ENCODE measurements at regions not wholly inside any gene's neighbourhood (a gene's known extent, or its start where the extent isn't known, plus 50 kb on each side); places are given as distances from the start of the nearest gene placed in this dataset.

DNA sequence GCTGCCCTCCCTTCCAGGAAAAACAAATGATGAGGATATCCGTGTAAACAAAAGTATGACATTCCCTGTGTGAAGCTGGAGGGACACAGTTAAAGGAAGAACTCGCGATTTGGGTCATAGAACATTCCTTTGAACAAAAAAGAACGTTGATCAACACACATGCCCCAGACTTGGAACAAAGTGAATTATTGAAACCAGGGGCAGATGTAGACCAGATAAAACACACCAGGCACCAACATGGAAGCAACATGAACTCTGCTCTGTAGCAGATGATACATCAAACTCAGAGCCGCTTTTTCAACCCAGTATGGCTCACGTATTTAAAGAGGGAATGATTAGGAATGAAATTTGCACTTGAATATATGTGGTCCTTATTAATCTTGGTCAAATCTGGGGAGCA is 206.5 kb downstream of the TMEM182 start:
- no peak for DNase-seq

DNA sequence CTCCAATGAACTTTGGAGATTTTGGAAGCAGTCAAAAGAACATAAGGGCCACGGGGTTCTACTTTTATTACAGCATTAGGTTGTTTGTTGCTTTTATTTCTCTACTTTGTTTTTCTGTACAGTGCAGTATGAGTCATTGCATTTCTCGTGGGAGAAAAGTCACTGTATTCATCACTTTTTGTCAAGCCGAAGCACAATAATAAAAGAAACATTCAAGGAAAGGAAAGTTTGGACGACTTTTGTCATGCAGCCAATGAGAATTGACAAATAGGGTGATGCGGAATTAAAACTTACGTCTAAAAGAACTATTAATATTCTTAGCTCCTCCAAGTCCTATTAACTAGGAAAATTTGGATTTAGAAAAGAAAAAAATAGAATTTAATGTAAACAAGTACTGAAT is 209.9 kb downstream of the TMEM182 start:
- DNase-seq = no peak

DNA sequence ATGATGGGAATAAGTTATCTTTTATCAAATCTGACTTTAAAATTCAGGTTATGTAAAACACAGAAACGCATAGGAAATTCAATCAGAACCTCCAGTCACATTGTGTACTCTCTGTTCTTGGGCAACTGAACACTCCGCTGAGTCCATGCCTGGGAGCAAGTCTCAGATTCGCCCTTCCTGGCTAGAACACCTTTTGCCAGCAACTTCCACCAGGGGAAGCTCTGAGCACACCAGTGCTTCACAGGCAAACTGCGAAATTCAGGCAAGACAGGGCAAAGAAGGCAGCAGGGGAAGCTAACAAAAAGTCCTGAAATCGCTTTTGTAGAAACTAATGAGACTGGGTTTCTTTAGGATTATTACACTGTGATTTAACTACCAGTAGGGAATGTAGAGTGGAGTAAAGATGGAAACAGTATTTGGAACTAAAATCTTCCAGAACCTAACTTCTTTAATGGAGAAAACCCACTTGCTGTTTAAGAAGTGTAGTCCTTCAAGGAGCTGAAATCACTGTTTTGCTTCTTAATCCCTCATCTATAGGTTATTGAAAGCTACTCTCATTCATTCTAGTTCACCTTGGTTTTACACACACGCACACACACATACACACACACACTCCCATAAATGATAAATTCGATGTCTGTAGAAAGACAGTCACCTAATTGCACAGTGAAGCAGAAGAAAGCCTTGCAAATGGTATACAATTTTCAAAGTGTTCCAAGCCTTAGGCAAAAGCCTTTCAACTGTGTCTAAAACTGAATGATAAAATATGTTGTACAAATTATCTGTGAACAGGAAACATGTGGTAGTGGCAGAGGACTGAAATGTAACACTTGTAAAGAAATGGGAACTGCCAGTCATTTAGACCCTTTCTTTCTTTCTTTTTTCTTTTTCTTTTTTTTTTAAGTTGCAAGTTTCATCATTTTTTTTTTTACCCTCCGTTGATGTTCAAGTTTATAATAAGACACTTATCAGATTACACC is 214.5 kb downstream of the TMEM182 start:
- peak; percentile 17 for DNase-seq

DNA sequence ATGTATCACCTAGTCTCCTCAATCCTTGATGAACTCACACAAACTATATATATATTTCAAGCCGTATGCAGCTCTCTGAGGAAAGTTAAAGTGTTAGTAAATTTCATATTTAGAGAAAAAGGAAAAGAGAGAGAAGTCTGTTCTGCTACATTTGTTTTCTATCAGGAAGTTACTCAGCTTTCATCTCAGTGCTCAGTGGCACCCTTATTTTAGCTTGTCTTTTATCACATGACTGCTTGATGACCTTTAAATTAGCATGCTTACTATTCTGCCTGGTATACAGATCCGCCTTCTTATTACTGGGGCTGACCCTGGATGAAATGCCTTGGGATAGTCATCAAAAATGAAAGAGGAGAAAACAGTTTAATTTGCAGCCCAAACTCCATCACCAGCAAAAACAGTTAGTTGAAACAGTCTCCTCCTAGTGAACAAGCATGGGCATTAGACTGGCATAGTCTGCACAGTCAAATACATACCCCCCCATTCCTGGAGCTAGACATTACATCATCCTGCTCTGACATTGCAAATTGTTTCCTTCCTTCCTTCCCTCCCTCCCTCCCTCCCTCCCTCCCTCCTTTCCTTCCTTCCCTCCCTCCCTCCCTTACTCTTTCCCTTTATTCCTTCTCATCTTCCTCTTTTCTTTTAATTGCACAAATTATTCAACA is 215.7 kb downstream of the TMEM182 start:
- DNase-seq = no peak

DNA sequence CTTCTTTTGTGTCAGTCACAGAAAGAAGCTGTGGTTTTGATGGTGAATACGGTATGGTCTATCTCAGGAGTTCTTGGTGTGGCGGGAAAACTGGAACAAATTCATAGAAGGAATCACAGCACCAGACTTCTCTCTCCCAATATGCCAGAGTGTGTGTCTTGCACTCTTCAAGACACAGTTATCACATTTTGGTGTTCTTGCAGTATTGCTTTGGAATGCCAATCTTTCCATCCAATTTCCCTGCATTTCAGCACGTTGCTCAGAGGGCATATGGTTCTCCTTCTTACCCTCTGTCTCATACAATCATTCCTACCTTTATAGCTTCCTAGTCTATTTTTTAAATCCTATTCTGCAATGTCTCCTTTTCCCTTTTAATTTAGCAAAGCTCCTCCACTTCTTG is 216.3 kb downstream of the TMEM182 start:
- DNase-seq = no peak

DNA sequence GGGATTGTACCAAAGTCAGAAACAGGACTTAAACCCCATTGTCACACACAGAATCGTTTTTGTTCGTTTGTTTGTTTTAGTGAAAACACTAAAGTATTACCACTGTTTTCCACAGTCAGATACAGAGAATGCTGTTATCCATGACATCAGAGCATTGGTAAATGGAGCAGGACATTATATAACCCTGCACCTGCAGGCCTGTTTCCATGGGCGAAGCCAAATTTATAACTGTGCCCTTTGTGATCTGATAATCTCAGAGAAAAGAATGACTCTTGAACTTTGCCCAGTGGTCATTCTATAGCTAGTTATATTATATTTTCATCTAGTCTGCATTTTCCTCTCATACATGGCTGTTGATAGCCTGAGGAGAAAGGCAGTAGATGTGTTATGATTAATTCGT is 217.6 kb downstream of the TMEM182 start:
- DNase-seq = no peak

DNA sequence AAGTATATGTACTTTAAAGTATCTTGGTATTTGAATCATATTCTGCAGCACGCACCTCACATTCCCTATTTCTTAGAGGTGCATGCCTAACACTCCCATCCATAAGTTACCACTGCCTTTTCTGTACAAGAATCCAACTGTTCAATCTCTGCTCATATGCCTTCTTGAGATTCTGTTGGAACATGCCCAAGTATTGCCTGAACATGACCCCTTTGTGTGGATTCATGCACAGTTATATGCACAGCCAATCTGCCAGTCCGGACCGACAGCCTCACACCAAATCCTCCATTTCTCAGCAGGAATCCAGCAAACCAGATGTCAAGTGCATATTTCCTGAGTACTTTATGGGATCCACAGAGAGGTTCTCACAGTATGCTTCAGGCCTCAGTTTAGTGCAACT is 222.0 kb downstream of the TMEM182 start:
- DNase-seq = no peak

DNA sequence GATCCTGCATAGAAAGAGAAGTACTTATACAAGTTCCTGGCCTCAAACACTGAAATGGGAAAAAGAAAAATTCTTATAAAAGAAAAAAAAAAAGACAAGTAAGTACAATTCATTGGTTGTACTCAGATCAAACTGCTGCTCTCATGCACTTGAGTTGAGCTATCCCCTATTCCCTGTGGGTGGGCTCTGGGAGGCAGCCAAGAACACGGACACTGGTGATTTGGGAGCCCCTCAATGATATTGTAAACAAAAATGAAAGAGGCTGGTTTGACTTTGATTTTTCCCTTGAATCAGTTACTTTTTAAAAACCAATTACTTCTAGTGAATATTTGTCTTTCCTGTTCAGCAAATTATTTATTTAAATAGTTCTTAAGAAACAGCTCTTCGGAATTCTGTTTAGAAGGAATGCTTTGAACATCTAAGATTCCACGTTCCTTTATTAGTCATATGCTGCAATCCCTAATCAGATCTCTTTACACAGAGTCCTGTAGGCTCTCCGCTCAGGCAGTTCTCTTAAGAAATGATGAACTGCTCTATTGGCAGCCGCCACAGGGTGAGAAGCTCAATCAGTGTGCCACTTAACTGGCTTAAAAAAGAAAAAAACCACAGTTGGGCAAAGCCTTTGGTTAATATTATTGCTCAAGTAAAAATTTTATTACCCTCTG is 225.1 kb downstream of the TMEM182 start:
- DNase-seq = no peak

DNA sequence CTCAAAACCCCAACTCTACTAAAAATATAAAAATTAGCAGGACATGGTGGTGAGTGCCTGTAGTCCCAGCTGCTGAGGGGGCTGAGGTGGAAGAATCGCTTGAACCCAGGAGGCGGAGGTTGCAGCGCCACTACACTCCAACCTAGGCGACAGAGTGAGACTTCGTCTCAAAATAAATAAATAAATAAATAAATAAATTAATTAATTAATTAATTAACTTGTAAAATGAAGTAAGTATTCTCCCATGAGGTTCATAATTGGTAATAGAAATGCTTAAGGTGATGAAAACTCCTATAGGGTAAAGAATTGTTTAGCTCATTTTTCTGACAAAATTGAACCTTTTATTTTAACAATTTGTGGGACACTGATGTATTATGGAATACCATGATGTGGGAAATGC is 230.8 kb downstream of the TMEM182 start:
- DNase-seq = no peak

DNA sequence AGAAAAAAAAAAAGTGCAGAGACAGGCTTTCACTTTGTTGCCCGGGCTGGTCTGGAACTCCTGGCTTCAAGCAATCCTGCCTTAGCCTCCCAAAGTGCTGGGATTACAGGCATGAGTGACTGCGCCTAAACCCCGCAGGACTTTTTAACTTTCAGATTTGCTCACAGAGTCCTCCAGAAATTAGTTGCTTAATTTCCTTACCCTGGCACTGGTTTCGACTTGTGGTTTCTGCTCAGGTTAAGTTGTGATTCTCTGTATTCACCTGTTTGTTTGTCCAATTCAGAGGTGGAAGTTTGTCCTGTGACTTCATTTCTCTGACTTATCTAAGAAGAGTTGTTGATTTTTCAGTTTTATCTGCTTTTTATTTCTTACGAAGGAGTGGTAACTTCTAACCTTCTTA is 238.1 kb downstream of the TMEM182 start:
- no peak for DNase-seq

DNA sequence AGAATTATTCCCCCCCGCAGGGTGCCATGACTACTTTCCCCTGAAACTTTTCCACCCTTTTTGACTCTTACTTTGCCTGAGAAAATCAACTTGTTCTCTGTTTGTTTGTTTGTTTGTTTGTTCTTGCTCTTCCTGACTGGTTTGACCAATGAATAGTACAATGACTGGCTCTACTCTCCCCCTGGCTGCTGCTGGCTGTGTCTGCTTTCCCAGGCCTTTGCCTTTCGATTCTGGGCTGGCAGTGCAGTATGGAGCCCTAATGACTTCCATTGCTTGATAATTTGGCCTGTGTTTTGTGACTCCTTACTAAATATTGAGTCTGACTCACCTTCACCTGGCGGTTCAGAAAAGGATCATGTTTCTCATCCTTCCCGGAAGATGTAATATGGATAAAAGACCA is 241.1 kb downstream of the TMEM182 start:
- DNase-seq = no peak

DNA sequence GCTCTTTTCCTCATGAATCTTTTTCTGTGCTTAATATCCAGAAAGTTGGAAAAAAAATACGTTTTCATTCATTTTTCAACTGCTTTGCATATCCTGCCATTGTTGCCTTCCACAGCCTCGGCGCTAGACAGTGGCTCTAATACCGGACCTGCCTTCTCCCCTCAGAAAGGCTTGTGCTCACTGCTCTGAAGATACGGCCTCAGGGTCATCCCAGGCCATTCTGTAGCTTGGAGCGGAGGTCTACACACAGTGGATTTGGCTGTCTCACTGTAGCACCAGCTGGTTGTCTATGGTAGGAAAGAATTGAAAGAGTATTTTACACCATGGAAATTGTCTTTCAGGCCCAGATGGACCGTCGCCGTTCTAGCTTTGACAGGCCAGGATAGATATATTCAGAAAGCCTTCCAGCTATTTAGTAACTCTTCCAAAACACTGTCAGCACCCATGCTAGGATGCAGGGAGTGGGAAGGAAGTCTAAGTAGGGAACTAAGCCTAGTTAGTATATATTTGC is 242.0 kb downstream of the TMEM182 start:
- no peak for DNase-seq

DNA sequence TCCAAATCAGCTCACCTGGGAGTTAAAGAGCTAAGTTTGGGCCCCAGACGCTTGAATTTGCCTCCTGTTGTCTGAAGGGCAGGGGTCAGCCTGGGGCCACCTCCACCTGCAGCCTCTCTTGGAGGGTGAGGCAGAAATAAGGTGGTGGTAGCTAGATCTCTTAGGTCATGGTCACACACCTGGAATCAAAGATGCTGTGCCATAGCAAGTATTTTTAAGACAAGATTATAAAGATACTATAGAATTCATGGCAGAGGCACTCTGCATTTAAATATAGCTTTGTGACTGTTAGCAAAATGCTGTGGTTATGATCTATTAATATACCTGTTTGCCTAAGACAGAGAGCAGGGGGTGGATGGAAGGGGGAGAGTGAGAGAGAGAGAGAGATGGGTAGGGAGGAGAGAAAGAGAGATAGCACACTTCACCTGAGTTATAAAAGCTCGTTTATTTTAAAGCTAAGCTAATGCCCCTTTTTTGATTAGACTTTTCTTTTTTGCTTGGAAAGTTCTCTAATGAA is 242.7 kb downstream of the TMEM182 start:
- no peak for DNase-seq

DNA sequence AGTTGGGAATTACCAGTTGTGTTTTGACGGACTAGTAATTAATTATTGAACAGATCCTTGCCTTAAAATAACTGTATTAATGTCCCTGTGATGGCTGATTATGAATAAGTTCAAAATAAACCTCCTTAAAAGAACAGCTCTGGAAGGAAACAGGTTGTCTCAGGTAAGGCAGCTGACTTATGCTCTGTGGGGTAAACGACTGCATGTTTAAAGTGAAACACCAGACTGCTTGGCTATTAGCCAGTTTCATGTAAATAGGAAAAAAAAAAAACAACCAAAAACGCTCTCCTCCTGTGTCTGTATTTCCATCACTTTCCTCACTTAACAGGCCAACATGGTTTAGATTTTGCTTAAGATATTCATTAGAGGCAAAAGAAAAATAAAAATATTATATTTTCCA is 243.6 kb downstream of the TMEM182 start:
- DNase-seq = no peak

DNA sequence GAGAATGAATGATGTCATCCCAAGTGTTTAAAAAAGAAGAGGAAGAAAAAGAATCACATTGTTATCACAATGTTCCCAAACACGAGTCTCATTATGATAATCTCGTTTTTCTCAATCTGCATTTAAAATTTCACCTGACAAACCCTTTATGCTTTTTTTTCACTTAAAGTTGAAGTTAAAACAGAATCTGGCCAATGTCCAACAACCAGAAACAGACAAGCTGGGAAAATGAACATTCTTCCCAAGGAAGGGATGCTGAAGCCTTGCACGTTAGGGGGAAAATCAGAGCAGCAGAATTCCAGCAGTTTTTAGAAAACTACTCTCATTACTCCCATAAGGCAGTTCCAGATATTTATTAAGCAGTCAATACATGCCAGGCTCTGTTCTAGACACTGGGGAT is 245.3 kb downstream of the TMEM182 start:
- DNase-seq = no peak

DNA sequence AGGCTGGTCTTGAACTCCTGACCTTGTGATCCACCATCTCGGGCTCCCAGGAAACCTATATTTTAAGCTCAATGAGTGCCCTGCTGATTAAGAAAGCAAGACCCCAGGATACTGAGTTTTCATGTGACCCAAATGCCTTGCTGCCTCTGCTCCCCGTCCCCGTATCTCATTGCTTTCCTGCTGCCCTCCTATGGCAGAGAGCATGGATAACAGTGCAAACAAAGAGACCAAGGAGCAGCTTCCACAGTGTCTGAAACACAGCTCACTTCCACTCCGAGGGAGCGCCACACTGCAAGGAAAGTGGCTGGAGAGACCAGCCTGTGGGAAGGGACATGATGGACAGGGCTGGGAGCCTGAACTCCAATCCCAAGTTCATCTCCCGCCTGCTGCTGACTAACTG is 246.8 kb downstream of the TMEM182 start:
- no peak for DNase-seq

DNA sequence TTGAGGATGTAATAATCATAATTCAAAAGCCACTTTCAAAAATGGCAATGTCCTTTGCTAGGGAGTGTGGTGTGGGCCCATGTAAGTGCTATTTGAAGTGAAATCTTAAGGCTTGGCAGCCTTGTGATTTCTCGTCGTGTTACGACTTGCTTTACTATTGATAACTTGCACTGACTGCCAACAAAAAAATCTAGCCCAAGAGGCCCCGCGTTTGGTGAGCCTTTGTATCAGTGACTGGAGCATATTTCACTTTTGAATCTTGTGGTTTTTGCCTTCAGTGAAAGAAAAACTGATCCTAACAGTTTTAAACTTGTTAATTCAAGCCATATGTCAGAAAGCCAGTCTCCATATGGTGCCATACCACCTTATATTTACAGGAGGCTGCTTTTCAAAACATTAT is 248.0 kb downstream of the TMEM182 start:
- no peak for DNase-seq

DNA sequence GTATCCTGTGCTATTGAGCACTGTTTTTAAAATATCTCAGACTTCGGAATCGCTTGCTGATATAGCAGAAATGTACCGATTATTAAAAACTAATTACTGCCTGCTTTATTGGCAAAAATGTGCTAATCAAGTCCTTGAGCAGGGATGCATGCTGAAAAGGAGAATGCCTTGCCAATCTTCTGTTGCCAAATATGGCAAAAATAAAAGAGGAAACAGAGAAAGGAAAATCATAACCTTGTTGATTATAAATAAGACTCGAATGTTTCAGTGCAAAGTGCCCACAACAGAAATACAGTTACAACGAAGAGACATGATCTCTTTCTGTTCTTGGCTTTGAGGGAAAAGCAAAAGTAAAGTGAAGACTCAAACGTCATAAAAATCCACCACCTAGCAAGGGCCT is 248.5 kb downstream of the TMEM182 start:
- DNase-seq = no peak

DNA sequence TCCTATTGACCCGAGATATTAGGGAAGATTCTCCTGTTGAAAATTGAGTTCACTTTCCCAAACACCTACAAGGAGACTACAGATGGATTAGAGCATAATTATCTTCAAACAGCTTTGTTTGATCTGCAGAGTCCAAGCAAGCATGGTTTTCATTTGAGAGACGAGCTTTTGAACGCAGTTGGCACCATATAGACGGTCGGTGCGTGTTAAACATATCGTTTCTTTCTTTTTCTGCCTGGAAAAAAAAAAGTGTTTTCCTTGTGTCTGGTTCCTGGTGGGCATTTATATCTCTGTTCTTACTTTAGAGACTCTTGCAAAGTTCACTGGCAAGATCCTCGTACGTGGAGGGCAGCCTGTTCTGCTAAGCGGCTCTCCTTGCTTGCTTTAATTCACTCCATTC is 248.9 kb downstream of the TMEM182 start:
- DNase-seq = no peak

DNA sequence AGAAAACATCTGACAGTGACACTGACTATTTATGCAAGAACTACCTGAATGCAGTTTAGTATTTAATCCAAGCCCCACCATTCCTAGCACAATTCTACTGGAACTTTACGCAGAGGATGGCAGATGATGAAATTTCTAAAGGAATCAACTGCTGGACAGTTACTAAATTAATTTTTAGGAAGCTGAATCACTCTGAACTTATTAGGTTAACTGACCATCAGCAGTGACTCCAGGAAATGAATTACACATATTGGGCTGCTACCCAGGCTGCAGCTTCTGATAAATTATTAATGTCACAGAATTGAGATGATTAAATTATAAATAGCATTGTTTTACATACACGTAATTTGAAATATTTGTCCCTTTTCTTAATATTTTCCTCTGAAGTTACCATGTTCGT is 250.8 kb downstream of the TMEM182 start:
- DNase-seq = no peak

DNA sequence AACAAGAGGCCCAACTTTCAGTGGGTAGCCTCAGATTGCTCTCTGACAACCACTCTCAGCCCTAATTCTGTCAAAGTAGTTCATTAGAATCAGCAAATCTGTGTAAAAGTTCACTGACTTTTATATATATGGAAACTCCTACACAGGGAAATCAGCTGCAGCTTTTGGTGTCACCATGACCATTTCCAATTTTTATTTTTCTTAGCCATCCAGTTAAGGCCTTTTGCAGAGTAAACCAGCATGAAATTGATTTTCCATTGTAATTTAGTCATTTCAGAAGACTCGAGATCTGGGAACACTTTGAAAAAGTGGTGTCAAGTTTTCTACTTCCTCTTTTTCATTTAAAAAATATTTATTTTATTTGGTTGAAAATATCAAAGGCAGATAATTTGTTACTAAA is 263.2 kb downstream of the TMEM182 start:
- no peak for DNase-seq

DNA sequence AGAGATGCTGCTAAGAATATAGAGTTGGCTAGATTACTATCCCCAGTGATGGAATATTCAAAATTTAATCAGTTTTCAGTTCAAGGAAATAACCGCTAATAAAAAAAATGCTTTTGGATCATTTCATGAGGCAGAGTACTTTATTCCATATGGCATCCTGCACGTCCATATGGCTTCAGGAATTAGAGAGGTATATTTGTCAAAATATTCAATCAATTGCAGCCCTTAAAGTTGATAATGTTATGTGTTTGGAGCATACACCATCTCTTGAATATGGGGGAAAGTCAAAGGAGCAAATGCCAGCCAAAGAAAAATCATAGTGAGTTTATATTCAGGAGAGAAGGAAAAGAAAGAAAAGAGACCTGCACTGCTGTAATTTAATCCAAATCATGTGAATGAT is 266.4 kb downstream of the TMEM182 start:
- no peak for DNase-seq

All from kidney glomerular epithelial cell (primary cell).